GM19023 (cell line): ENCODE measurements at regions not wholly inside any gene's neighbourhood (a gene's known extent, or its start where the extent isn't known, plus 50 kb on each side); places are given as distances from the start of the nearest gene placed in this dataset.
"Not testable (repeated sequence)": the region's sequence is repeated elsewhere in the genome, so short reads cannot be mapped to it uniquely, and the experiment has no call there.

Experiments
- ATAC-seq: cut with Tn5 transposase; IDR thresholded peaks from one replicate; pipeline ENCODE4 v1.9.1; 2021; ENCODE audit warnings: mild to moderate bottlenecking, moderate library complexity; ENCODE audit not compliant: unreplicated experiment

DNA sequence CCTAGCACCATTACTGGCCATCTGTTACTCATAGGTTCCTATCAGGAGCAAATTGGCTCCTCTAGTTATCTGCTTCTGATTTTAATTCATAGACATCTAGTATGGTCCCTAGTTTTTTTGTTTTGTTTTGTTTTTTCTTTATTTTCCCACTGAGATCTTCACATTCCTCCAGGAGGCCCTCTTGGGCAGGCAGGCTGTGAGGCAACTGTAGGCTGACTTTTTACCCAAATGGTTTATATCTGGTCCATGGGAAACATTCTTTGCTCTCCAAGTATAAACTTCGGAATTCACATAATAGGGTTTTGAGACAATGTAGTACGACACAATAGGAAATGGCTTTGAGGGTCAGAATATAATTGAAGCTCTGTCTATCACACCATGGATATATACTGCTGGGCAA, 250.9 kb upstream of the DAB2 start:
- no peak for ATAC-seq

DNA sequence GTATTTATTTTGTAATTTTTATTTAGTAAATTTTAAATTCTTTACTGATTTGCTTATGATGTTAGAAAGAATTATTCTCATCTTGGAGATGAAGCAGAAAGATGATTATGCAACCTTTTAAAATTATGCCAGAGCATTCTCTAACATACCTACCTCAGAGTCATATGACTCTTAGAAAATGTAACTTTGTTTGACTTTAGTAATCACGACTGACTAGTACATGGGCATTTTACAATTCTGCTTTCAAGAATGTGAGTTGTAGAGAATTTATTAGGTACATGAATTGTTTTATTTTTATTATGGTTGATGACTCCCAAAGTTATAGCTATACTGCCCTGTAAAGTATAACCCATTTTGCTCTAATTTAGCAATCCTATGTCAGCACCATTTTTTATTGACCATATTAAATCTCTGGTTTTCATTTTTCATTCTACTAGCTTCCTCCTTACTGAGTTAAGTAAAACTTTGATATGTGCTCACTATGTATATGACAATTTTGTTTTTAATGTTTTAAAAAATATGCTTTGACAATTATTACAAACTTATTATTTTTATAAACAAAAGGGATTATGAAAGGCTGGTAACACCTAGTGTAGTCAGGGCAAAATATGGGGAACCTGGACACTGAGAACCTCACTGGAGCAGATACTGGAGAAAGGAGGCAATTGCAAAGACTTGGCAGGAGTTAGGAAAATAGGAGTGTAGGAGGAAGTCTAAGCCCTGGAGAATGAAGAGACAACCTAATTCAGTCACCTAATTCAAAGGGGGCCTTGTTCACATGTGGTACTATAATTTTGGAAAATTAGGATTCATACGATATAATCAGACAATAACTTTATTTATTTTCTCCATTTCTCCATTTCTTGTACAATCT, 249.7 kb upstream of the DAB2 start:
- ATAC-seq, result no peak

- ATAC-seq, result no peak
Measured at GRCh38 chr5:39671561-39671961, 246.8 kb upstream of the DAB2 start.

DNA sequence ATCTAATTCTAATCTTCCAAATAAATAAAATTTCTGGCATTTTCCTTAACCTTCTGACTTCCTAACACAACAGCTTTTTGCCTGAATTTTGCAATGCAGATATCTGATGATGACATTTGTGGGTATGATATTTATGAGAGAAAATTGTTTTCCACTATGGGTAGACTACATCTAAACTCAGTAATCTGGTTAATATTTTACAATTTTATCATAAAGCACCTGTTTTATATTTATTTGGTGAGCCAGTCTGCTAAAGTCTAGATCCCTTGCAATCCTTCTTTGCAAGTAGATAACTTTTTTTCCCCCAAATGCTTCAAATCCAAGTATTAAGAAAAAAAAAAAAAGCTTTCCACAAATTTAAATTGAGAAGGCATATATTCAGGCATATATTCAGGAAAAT, 246.2 kb upstream of the DAB2 start:
- ATAC-seq, result no peak

DNA sequence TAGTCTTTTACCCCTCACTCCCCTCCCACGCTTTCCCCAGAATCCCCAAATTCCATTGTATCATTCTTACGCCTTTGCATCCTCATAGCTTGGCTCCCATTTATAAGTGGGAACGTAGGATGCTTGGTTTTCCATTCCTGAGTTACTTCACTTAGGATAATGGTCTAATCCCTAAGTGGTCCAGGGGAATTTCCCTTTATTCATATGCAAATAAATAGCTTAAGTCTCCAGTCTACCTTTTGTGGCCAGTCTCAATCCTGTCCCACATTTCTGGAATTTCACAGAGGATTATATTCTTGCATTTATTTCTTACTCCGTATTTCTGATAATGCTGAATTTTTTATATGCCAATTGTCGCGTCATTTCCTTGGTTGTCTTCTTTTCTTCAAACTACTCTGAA, 245.6 kb upstream of the DAB2 start:
- no peak for ATAC-seq

GRCh38 chr5:39668980-39669379, 244.2 kb upstream of the DAB2 start:
- no peak for ATAC-seq

GRCh38 chr5:39665328-39665727, 240.5 kb upstream of the DAB2 start:
- ATAC-seq, result no peak

DNA sequence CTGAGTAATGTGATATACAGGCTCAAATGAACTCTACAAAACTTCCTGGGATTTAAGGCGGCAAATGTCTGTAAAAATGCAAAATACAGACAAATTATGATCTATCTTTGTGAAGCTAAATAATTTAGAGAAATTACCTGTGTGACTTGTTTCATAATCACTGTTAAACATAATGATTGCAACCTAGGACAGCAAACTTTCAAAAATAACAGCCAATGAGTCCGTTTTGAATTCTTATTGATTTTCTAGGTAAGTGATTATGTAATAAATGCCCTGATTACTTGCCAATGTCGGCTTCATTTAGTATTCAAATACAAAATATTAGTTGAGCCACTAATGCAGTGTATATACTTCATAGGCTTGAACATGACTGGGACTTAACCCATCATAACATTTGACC, 238.2 kb upstream of the DAB2 start:
- no peak for ATAC-seq

DNA sequence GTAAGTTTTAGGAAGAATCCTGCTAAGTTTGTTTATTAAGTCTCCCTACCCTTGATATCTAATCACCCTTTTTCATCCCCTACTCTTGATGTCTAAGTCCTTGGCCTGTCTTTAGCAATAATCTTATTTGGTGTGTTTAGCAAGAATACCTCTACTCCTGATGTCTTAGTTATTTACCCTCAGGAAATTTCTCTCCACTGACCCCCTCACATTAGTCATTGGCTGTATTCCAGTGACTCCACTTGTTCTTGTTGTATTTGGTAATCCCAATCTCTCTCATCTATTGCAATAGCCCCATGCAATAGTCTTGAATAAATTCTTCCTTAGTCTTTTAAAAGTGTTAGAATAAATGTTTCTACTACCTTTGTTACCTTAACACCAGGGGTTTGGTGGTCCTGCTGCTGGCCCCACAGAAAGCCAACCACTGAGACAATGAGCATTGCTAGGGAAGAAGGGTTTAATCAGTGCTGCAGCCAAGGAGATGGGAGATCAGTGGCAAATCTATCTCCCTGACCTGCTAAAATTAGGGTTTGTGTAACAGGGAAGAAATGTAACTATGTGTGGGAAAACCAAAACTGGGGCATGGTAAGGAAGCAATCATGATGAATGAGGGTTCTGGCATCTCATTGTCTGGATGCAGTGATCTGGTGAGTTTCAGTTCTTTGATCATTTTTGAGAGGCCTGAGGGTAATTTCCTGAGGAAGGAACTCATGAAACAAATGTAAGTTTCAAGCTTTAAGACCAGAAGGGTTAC, 236.4 kb upstream of the DAB2 start:
- ATAC-seq, result no peak

DNA sequence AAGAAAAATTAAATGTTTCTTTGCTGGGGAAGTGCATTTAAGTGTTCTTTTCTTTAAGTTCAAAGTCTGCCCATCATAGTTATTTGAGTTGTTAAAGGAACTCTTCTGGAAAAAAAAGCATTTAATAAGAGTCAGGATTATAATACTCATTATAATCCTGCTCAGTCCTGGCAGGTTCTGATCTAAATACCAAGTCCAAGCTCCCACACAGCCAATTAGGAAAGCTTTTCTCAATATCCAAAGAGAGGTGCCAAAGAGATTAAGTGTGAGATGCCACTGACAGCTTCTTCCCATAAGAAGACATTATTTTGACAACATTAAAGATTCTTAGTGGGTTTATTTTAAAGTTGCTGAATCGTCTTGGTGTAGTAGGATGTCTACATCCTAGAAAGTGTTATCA, 235.2 kb upstream of the DAB2 start:
- no peak for ATAC-seq

- ATAC-seq, result no peak
Measured at GRCh38 chr5:39658866-39659265, 234.1 kb upstream of the DAB2 start.

- no peak for ATAC-seq
Measured at GRCh38 chr5:39657943-39658342, 233.2 kb upstream of the DAB2 start.

- no peak for ATAC-seq
Measured at GRCh38 chr5:39656600-39656999, 231.8 kb upstream of the DAB2 start.

- no peak for ATAC-seq
Measured at GRCh38 chr5:39654715-39655114, 229.9 kb upstream of the DAB2 start.

DNA sequence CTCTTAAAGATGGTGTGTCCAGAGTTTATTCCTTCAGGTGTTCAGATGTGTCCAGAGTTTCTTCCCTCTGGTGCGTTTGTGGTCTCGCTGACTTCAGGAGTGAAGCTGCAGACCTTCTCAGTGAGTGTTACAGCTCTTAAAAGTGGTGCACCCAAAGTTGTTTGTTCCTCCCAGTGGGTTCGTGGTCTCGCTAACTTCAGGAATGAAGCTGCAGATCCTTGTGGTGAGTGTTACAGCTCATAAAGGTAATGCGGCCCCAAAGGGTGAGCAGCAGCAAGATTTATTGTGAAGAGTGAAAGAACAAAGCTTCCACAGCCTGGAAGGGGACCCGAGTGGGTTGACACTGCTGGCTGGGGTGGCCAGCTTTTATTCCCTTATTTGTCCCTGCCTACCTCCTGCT, 227.7 kb upstream of the DAB2 start:
- ATAC-seq, result not testable (repeated sequence)

GRCh38 chr5:39652036-39652435, 227.3 kb upstream of the DAB2 start:
- no peak for ATAC-seq

- ATAC-seq, result no peak
Measured at GRCh38 chr5:39650008-39650762, 225.4 kb upstream of the DAB2 start.

DNA sequence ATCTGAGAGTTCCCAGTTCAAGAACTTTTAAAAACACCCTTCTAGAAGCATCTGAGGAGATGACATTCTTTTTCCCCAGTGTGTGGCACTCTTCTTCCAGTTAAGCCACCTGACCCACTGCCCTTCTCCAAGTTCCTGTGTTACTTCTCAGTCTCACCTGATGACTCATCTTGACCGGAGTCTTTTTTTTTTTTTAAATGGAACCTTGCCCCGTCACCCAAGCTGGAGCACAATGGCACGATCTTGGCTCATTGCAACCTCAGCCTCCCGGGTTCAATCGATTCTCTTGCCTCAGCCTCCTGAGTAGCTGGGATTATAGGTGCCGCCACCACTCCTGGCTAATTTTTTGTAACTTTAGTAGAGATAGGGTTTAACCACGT, 224.1 kb upstream of the DAB2 start:
- ATAC-seq, result no peak

DNA sequence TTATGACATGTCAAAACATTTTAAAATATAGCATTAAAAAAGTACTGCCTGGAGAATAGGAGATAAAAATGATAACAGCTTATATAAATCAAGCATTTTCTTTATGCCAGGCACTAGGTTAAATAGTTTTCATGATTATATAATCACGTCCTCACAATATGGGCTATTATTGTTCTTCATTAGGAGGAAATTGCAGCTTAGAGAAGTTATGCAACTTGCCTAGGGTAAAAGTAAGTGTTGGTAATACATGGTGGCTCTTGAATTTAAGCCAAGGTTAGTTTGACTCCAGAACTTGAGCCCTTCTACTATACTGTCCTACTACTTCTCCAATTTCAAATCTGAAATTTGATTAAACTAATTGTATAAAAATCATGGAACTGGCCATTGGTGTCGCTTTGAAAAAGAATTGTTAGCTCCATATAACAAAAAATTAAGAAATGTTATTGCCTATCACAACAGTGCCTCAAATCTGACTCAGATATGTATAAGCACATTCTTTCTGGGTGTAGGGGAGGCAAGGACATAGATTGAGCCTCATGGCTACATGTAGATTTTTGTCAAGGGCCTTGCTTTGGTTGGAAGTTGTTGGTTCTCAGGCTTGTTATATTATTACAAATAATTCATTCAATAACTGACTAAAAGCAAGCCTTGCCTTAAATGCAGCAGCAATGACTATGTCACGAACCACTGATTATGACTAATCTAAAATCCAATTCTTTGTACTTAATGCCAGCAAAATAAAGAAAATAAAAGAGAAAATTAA, 223.5 kb upstream of the DAB2 start:
- no peak for ATAC-seq

DNA sequence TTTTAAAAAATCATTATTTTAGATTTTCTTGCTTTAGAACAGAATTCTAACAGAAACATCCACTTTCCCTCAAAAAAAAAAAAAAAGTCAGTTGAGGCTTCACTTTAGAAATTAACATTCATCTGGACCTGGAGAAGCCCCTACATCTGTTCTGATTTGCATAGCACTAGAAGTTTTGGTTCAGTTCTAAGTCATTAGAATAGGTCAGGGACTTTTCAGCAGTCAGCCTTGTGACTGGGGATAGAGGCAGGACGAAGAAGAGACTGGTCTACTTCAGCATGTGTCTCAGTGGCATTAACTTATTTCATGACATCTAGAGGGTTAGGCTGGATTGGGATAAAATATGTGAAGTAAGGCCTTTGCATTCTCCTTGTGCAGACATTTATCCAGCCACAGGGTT, 215.8 kb upstream of the DAB2 start:
- peak; percentile 99 for ATAC-seq

DNA sequence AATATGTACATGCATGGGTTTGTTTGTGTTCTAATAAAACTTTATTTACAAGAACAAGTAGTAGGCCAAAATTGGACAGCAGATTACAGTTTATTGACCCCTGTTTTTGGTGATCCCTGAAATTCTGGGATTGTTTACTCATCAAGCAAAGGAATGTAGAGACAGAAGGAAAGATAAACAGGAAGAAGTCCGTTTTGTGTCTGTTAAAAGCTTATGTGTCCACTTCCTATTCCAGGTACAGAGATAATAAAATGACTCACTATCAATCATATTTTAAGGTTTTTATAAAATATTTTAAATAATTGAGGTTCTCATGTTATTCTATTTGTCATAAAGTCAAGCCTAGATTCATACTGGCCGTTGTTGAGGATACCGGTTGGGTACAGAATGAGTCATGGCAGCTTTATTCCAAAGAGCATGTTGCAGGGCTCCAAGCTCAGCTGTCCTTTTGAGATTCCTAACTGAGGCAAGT, 214.9 kb upstream of the DAB2 start:
- ATAC-seq, result no peak
